Smooth muscle cell (in vitro differentiated cells): ENCODE measurements at regions not wholly inside any gene's neighbourhood (a gene's known extent, or its start where the extent isn't known, plus 50 kb on each side); places are given as distances from the start of the nearest gene placed in this dataset.
"Not testable (repeated sequence)": the region's sequence is repeated elsewhere in the genome, so short reads cannot be mapped to it uniquely, and the experiment has no call there.

Experiments
- DNase-seq: peaks from one replicate; lab custom pipeline; 2025; ENCODE audit not compliant: unreplicated experiment; lab: John Stamatoyannopoulos, UW
- H2AFZ ChIP-seq: fragments of 200-600 bp; sonication (generic); 2 replicates; pipeline ENCODE4 v1.6.0; 2016; ENCODE audit warnings: antibody characterized with exemption, low read depth, mild to moderate bottlenecking
- H3F3A ChIP-seq: fragments of 200-600 bp; sonication (generic); 2 replicates; pipeline ENCODE4 v1.6.0; 2017; ENCODE audit warnings: antibody characterized with exemption, low read depth
- H3K27ac ChIP-seq: fragments of 200-600 bp; sonication (generic); 2 replicates; pipeline ENCODE4 v1.5.1; 2016; ENCODE audit warnings: low read depth, mild to moderate bottlenecking
- H3K27me3 ChIP-seq: fragments of 200-600 bp; sonication (generic); 2 replicates; pipeline ENCODE4 v1.6.1; 2016; ENCODE audit warnings: low read depth, mild to moderate bottlenecking
- H3K36me3 ChIP-seq: fragments of 200-600 bp; sonication (generic); 2 replicates; pipeline ENCODE4 v1.5.1; 2016; ENCODE audit warnings: low read depth
- H3K4me1 ChIP-seq: fragments of 200-600 bp; sonication (generic); 2 replicates; pipeline ENCODE4 v1.5.1; 2016; ENCODE audit warnings: low read depth
- H3K4me2 ChIP-seq: fragments of 200-600 bp; sonication (generic); 2 replicates; pipeline ENCODE4 v1.6.0; 2016; ENCODE audit warnings: mild to moderate bottlenecking
- H3K4me3 ChIP-seq: fragments of 200-600 bp; sonication (generic); 2 replicates; pipeline ENCODE4 v1.5.1; 2016; ENCODE audit warnings: mild to moderate bottlenecking
- H3K79me2 ChIP-seq: fragments of 200-600 bp; sonication (generic); 2 replicates; pipeline ENCODE4 v1.6.0; 2016; ENCODE audit warnings: low read depth, mild to moderate bottlenecking
- H3K9ac ChIP-seq: fragments of 200-600 bp; sonication (generic); 2 replicates; pipeline ENCODE4 v1.6.0; 2016; ENCODE audit warnings: low read depth
- H3K9me3 ChIP-seq: fragments of 200-600 bp; sonication (generic); replicated peaks from 2 replicates; pipeline ENCODE4 v1.5.1; 2016; ENCODE audit warnings: low read depth
- H4K20me1 ChIP-seq: fragments of 200-600 bp; sonication (generic); 2 replicates; pipeline ENCODE4 v1.6.0; 2016; ENCODE audit warnings: low read depth
- WGBS: methylation state at CpG from one replicate; pipeline ENCODE4 v1.1.7; 2016; ENCODE audit warnings: low lambda C conversion rate; 5-methylcytosine and 5-hydroxymethylcytosine counted together
- TF ChIP-seq, protein P1 (sequence below): fragments of 200-600 bp; sonication (generic); IDR thresholded peaks from 2 replicates; pipeline ENCODE4 v1.5.1; 2017; ENCODE audit warnings: borderline replicate concordance, mild to moderate bottlenecking, antibody characterized with exemption; ENCODE audit not compliant: insufficient read depth, poor library complexity, severe bottlenecking

DNA sequence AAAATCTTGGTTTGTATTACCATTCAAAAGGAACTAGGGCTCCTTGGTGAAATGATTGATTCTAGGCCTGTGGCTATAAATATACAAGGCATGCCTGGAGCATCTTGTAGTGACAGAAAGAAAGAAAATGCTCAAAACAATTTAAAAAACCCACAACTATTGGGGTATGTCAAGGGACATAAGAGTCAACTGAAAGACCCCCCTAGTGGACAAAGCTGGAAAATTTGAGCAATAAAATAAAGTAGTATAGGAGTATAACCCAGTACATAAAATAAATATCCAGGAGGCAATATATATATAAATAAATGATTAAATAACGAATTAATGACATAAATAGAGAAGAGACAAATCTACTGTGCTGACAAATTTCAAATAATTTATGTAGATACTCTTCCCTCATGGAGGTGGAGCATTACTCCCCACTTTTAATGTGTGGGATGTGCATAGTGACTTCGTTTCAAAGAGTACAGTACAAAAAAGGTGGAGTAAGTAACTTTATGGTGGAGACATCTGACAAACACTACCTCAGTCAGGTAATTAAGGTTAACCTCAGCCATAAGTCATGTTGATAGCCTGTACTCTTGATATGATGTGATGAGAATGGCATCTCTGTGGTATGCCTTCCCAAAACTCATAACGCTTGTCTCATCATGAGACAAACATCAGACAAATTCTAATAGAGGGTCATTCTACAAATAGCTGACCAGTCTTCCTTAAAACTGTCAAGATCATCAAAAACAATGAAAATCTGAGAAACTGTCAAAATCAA, 185.0 kb upstream of the GLRA2 start:
- Histone ChIP-seq H3K27ac (no peak overlapping the region), H3K4me1 (no peaks in the 10 kb centered on the region), H3K36me3 (peaks cover 4% of the 10 kb centered on the region), H3K9me3 (no peaks in the 10 kb centered on the region), H3K27me3 (no peaks in the 10 kb centered on the region), H3K9ac (no peak overlapping the region), H4K20me1 (no peaks in the 10 kb centered on the region), H3K4me2 (no peak overlapping the region), H3K79me2 (no peaks in the 10 kb centered on the region), H2AFZ (no peak overlapping the region), H3F3A (no peaks in the 10 kb centered on the region), H3K4me3 (no peak overlapping the region)
- TF ChIP-seq, protein P1, sequence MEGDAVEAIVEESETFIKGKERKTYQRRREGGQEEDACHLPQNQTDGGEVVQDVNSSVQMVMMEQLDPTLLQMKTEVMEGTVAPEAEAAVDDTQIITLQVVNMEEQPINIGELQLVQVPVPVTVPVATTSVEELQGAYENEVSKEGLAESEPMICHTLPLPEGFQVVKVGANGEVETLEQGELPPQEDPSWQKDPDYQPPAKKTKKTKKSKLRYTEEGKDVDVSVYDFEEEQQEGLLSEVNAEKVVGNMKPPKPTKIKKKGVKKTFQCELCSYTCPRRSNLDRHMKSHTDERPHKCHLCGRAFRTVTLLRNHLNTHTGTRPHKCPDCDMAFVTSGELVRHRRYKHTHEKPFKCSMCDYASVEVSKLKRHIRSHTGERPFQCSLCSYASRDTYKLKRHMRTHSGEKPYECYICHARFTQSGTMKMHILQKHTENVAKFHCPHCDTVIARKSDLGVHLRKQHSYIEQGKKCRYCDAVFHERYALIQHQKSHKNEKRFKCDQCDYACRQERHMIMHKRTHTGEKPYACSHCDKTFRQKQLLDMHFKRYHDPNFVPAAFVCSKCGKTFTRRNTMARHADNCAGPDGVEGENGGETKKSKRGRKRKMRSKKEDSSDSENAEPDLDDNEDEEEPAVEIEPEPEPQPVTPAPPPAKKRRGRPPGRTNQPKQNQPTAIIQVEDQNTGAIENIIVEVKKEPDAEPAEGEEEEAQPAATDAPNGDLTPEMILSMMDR, result no peak
- no peak for DNase-seq
- 55% methylated on average over 3 of the region's 3 CpGs for WGBS

DNA sequence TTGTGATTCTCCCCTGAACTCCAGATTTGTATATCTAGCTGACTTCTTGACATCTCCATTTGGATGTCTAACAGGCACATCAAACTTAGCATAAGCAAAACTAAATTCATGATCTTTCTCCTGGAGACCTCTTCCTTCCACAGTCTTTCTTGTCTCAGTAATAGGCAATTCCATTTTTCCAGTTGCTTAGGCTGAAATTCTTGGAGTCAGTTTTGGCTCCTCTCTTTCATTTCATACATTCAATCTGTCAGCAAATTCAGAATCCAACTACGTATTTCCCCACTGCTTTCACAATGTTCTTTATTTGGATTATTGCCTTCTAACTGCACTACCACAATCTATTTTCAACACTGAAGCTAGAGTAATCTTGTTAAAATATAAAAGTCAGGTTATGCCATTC, 219.9 kb upstream of the GLRA2 start:
- Histone ChIP-seq H3K9me3 (no peaks in the 10 kb centered on the region), H3F3A (no peaks in the 10 kb centered on the region), H2AFZ (no peak overlapping the region), H3K4me3 (no peak overlapping the region), H3K4me2 (no peak overlapping the region), H3K4me1 (no peaks in the 10 kb centered on the region), H3K27me3 (no peaks in the 10 kb centered on the region), H3K79me2 (no peaks in the 10 kb centered on the region), H3K9ac (no peak overlapping the region), H3K36me3 (no peaks in the 10 kb centered on the region), H4K20me1 (no peaks in the 10 kb centered on the region), H3K27ac (peak overlapping the region; percentile 43)
- 55% methylated on average over 1 of the region's 1 CpG for WGBS
- TF ChIP-seq, protein P1, result no peak
- DNase-seq, result no peak

DNA sequence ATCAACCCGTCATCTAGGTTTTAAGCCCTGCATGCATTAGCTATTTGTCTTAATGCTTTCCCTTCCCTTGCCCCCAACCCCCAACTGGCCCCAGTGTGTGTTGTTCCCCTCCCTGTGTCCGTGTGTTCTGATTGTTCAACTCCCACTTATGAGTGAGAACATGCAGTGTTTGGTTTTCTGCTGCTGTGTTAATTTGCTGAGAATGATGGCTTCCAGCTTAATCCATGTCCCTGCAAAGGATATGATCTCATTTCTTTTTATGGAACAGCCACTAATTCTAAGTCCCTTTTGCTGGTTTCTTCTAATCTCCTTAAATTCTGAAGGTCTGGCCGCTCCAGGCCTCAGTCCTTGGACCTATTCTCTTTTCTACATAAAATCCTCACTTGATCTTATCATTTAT, 220.4 kb upstream of the GLRA2 start:
- not testable (repeated sequence) for DNase-seq, H3K9ac ChIP-seq, H2AFZ ChIP-seq, H3K4me1 ChIP-seq, H3K79me2 ChIP-seq, H3K36me3 ChIP-seq, H4K20me1 ChIP-seq, H3K4me2 ChIP-seq, H3K4me3 ChIP-seq, H3K9me3 ChIP-seq, H3F3A ChIP-seq, H3K27me3 ChIP-seq
- 48% methylated on average over 3 of the region's 3 CpGs for WGBS
- H3K27ac ChIP-seq, result peak overlapping the region; percentile 43

DNA sequence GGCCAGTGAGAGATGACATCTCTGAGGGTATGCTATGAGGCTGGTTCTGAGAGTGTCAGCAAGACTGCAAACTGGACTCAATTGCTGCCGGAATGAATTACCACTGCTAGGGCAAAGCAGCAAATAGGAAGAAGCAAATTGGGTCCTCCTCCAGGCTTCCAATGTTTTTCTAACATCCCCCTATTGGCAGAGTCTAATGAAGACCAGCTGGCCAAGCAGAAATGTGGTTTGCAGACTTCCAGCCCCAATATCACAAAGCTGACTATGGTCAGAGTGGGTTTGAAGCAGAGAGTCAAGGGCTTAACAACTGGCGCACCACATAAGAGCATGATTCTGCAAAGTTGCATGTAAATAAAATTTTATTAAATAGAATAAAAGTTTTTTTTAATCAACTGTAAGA, 225.4 kb upstream of the GLRA2 start:
- DNase-seq, result no peak
- H3K9me3 ChIP-seq, result peaks cover 3% of the 10 kb centered on the region
- no peaks in the 10 kb centered on the region for H3K36me3 ChIP-seq
- no peaks in the 10 kb centered on the region for H3K4me1 ChIP-seq
- H3K27ac ChIP-seq, result no peak overlapping the region
- H3K27me3 ChIP-seq, result no peaks in the 10 kb centered on the region
- no peak overlapping the region for H3K9ac ChIP-seq
- no peaks in the 10 kb centered on the region for H3F3A ChIP-seq
- H3K4me2 ChIP-seq, result no peak overlapping the region
- 58% methylated on average over 2 of the region's 2 CpGs for WGBS
- TF ChIP-seq, protein P1, result no peak
- no peaks in the 10 kb centered on the region for H3K79me2 ChIP-seq
- no peak overlapping the region for H2AFZ ChIP-seq
- H3K4me3 ChIP-seq, result no peak overlapping the region
- no peaks in the 10 kb centered on the region for H4K20me1 ChIP-seq

DNA sequence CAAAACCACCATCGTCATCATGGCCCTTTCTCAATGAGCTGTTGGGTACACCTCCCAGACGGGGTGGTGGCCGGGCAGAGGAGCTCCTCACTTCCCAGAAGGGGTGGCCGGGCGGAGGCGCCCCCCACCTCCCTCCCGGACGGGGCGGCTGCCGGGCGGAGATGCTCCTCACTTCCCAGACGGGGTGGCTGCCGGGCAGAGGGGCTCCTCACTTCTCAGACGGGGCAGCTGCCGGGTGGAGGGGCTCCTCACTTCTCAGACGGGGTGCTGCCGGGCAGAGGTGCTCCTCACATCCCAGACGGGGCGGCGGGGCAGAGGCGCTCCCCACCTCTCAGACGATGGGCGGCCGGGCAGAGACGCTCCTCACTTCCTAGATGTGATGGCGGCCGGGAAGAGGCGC, 226.8 kb upstream of the GLRA2 start:
- H3K27me3 ChIP-seq, DNase-seq, H3K27ac ChIP-seq, H3K79me2 ChIP-seq, H3K36me3 ChIP-seq, H2AFZ ChIP-seq, H4K20me1 ChIP-seq, H3F3A ChIP-seq, H3K9me3 ChIP-seq, H3K4me3 ChIP-seq, H3K9ac ChIP-seq, H3K4me2 ChIP-seq, H3K4me1 ChIP-seq: not testable (repeated sequence)
- 94% methylated on average over 28 of the region's 28 CpGs for WGBS
